DMS114 treated with DMSO at 0.1 percent for 48 hours (cell line): ENCODE measurements at regions not wholly inside any gene's neighbourhood (a gene's known extent, or its start where the extent isn't known, plus 50 kb on each side); places are given as distances from the start of the nearest gene placed in this dataset.

ENCODE experiments used
- DNase-seq: peaks from one replicate; lab custom pipeline; 2025; ENCODE audit not compliant: unreplicated experiment; lab: John Stamatoyannopoulos, UW

DNA sequence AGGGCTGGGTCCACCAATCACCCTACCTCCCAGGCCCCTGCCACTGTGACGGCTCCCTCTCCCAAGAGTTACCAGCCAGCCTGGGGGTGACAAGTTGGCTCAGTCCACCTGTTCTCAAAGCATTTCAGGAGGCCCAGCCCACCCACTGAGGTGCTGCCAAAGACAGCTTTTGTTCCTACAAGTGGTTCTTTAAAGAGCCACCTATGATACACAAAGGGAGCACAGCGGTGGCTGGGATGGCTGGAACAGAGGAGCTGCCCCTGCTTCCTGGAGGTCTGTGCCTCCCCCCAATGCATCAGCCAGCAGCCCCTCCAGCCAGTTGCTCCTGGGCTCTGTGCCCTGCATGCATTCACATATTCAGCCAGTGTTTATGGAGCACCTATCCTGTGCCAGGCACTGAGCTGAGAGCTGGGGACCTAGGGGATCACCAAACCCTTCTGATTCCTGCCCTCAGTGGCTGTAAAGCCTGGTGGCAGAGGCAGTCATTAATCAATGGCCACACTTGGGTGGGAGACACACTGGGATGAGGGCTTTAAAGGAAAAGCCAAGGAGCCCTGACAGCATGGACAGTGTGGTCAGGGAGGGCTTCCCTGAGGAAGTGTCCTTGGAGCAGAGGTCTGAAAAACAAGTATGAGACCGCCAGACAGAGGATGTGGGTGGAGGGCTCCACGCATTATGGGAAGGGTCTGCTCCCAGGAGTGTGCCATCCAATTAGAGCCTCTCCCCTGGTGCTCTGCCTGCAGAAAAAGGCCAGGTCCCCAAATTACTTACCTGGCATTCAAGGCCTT lies 107.1 kb upstream of the LINGO1 start:
- no peak for DNase-seq

DNA sequence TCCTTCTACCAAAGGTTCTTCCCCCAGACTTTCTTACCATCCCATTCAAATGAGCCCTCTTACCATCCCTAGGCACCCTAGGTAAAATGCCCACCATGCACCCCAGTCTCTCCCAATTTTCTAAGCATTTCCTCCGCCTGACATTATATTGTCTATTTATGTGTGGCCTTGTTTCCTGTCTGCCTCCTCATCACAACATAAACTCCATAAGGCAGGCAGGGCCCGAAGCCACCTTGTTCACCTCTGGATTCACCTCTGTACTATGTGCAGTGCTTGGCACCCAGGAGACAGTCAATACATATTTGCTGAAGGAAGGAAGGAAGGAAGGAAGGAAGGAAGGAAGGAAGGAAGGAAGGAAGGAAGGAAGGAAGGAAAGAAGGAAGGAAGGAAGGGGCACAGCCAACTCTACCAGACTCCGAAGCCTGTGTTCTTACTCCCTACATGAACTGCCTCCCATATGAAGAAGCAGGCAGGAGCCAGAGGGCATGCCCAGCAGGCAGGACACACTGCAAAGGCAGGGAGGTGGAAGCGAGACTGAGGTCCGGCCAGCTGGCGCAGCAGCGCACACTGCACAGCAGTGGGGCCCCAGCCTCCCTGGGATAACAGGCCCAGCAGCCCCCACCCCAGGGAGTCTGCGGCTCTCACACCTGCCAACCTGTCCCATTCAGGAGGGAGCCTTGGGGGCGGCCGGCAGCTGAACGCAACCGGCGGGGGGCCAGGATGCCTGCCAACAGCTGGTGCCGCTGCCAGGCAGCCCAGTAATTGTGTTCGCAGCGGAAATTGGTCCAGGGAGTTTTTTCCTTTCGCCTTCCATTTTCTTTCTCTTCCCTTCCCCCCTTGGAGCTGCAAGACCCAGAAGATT lies 106.0 kb upstream of the LINGO1 start:
- DNase-seq: no peak

GRCh38 chr15:77738038-77738370 lies 105.3 kb upstream of the LINGO1 start:
- no peak for DNase-seq

DNA sequence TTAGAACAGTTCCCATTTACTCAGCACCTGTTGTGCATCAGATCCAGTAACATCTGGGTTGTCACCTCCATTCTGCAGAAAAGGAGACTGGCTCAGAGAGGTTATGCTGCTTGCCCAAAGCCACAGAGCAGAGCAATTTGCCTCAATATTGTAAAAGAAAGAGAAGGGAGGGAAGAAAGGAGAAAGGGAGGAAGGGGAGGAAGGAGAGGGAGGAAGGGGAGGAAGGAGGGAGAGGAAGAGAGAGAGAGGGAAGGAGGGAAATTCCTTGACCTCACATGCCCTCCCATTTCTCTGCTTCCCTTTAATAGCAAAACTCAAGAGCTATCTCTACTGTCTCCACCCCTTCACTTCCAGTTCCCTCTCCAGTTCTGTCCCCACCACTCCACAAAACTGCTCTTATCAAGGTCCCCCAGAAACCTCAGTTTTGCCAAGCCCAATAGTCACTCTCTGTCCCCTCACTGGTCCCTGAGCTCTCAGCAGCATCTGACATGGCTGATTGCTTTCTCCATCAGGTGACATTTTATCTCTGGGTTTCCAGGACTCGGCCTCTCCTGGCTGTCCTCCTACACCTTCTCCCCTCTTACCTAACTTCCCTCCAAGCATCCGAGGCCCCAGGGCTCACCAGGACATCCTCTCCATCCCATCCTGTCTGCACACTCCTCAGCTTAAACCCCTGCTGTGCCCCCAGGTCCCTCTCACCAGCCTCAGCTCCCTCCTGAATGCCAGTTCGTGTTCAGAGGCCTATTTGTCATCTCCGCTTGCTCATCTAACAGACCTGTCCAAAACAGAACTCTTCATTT lies 104.7 kb upstream of the LINGO1 start:
- DNase-seq: no peak

DNA sequence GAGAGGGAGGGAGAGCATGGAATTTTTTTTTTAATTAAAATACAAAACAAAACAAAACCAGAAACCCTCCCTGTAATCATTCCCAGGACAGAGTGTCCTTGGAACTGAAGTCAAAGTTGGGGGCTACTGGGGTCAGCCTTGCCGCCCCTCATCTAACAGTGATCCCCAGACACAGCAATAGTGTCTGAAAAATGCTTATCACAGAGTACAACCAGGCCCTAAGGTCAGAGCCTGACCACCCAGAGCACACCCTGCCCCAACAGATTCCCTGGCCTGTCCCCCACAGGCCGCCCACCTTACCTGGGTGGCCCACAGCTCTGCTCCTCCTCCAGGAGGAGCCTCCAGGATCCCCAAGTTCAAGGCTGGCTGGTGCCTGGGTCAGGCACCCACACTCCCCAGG lies 101.6 kb upstream of the LINGO1 start:
- DNase-seq: no peak

DNA sequence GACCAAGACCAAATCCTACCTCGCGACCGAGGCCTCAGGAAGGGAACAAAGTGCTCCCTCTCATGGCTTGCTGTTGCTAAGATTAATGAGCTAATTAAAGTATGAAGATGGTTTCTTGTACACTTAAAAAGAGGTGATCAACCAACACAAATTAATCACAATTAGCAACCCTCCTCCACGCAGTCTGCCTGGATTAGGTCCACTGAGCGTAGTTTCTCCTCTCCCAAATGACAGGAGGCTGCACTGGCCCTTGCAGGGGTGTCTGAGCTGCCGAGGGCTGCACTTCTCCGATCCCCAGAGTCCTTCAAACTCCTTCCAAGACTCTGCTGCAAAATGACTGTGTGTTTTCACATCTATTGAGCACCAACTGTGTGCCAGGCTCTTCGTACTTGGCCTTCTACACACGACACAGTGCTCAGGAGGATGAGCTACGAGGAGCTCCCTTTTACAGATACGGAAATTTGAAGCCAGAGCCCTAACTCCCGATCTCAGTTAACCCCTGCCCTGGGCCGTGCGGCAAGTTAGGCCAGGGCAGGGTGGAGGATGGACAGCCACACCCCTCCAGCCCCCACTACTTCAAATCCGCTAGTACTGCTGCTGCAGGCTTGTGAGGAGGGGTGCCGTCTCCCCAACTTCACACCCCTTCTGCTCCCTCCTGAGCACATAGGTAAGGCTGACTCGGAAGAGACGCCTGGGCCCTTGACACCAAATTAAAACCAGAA lies 101.0 kb upstream of the LINGO1 start:
- DNase-seq: no peak

DNA sequence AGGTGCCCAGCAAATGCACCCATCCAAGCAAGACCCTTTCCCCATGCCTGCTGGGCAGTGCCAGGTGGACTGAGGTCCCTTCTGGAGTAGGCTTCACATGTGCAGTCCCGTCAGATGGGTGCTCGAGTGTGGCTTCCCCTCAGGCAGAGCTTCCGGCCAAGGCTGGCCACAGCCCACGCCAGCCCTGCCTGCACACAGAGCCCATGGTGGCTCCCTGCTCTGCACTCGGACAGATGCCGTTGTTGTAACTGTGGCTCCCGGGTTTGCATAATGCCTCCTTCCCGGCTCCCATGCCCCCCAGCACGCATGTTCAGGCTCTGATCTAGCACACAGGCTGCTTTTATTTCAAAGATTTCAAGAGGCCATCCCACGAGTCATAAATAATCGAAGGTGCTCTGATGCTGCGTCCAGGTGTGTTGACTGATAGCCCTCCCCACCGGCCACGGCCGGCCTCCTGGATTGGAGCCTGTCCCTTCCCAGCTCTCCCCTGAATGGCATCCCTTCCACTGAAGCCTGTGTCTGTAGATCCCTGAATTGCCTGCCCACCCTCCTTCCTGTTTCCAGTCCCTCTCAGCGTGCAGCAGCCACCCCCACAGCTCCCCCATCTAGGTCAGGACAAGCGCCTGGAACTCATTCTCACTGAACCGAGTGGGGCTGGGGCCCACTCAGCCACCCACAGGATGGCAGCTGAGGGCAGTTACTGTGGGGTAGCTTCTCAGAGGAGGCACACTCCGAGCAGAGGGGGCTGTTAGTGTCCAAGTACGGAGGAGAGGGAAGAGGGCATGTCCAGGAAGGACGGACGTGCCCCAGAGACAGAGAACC lies 100.0 kb upstream of the LINGO1 start:
- DNase-seq: no peak

- DNase-seq: no peak
Measured at GRCh38 chr15:77731945-77732344, 99.2 kb upstream of the LINGO1 start.

- no peak for DNase-seq
Measured at GRCh38 chr15:77731067-77731466, 98.4 kb upstream of the LINGO1 start.

- DNase-seq: no peak
Measured at GRCh38 chr15:77727635-77728304, 95.1 kb upstream of the LINGO1 start.

DNA sequence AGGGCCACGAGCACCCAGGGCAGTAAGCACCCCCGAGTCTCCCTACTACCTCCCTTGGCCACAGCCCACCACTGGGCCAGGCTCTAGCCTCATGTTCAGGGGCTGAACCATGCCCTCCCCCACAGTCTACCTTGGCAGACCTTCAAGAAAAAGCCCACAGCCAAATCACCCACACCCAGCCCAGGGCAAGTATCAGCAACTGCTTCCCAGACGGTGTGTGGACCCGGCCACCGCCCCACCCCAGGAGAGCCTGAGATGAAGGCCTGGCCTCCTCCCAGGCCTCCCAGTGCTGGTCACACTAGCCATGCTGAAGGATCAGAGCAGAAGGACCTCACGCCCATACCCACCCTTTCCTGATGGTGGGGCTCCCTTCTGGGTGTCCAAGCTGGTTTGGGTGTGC lies 92.0 kb upstream of the LINGO1 start:
- DNase-seq: no peak

- DNase-seq: no peak
Measured at GRCh38 chr15:77723756-77724155, 91.0 kb upstream of the LINGO1 start.

DNA sequence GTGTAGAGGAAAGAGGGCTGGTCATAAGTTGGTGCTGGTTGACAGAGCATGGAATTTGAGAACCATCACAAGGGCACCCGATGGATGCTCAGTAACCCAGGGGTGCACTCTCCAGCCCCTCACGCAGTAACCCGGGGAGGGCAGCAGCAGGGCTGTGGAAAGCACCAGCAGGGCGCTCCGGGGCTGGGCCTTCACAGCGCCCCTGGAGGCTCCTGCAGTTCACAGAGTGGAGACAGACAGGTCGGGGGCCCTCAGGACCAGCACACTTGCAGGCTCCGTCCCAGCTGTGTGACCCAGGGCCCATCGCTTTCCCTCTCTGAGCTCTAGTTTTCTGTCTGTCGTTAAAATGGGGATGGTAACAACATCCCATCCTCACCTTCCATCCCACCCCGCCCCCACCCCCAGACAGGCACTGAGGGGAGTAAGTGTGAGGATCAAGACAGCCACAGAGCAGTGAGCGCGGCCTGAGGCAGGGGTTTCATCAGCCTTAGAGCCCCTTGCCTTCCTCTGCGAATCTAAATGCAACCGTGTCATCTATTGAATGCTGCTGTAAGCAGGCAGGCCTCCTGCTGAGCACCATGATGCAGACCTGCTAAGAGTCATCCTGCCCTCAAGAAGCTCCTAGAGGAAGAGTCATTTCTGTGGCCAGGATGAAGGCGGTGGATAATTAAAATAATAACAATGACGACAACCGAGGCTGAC lies 90.2 kb upstream of the LINGO1 start:
- no peak for DNase-seq

DNA sequence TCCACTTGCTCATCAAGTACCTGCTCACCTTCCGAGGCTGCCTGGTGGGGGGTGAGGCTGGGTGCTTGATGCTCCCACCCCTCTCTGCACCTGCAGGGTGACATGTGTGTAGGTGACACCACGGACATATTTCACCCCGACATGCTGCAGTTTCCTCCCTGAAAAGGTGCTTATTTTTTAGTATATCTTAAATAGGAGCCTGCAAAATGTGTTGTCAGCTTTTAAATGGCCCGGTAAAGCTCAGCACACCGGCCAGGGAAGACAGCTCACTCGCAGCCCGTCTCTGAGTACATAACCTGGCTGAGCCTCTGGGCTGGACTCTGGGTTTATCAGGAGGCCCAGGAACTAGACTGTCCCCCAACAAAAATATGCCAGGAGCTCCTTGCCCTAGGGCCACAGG lies 89.3 kb upstream of the LINGO1 start:
- DNase-seq: no peak

DNA sequence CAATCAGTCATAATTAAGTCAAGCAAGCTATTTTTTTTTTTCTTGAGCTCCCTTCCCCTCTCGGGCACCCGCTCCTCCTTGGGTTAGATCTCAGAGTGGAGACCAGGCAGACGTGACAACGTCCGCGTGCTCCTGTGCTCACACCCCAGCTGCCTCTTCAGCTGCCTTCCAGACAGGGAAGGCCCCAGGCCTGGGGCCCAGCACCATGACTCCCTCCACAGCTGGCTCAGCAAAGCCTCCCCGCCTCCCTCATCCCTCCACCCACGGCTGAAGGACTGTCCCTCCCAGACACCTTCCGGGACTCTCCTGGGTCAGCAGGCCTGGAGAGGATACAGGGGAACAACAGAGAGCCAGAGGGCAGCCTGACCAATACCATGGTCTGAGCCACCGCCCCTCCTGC lies 87.9 kb upstream of the LINGO1 start:
- DNase-seq: no peak

DNA sequence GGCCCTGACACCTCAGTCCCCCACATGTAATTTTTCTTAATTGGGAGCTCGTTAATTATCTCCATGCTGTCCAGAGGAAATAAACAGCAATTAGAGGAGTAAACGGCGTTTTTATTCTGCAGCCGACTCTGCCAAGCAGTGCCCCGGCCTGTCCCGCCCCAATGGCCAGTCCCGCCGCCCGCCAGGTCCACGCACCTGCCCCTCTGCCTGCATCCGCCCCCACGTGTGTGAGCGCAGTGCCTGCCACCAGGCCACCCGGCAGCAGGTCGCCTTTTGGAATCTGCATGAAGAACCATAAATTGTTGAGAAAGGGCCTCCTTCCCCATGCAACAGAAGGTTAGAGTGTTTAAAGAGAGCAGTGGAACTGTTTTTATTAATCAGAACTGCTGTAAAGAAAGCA lies 87.5 kb upstream of the LINGO1 start:
- DNase-seq: no peak

DNA sequence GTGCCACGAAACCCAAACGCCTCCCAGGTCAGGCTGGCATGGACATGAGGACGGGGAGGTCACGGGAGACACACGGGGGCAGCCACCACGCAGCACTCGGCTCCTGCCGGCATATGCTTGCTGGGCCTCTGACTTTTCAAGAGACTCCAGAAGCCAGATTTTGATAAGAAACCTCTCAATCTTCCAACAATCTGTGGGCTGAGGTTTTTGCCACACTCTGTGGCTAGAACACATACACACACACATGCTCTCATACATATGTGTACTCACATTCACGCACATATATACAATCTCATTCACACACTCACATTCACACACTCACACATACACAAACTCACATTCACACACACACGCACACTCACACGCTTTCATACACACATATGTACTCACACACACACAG lies 86.7 kb upstream of the LINGO1 start:
- no peak for DNase-seq

DNA sequence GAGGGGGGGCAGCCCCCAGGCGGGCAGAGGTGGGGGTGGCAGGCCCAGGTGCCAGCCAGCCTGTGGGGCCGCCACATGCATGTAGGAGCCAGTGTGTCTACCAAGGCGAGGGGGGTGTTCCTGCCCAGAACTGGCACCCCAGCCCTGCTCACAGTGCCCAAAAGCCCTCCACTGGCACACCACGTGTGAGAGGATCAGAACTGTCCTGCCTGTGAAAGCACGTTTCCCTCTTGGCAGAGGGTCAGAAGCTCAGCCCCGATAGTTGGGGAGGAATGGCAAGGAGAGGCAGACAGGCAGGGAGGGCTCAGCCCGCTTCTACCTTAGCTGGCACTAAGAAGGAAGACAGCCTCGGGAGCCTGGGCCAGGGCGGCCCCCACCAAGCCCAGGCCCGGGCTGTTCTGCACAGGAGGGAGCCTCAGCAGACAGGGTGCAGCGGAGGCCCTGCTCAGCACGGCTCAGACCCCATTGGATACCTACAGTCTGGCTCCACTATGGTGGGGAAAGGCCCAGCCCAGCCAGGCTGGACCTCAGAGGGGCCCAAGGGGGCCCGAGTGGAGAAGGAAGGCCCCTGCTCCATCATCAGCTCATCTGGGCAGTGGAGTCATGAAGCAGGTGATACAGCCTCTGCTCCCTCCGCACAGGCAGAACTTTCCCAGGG lies 84.8 kb upstream of the LINGO1 start:
- DNase-seq: no peak
